GM23338 (cell line): ENCODE measurements at regions not wholly inside any gene's neighbourhood (a gene's known extent, or its start where the extent isn't known, plus 50 kb on each side); places are given as distances from the start of the nearest gene placed in this dataset.

Experiments
- ATAC-seq: fragments of 200-7000 bp; cut with Tn5 transposase; 3 replicates; pipeline ENCODE4 v1.9.1; 2020
- DNase-seq: peaks from one replicate; pipeline ENCODE4 v3.0.0-alpha.2; 2015; ENCODE audit warnings: low spot score
- H2AFZ ChIP-seq: fragments of 200-600 bp; sonication (generic); 2 replicates; pipeline ENCODE4 v1.8.0; 2016; ENCODE audit warnings: antibody characterized with exemption, mild to moderate bottlenecking, moderate library complexity
- H3F3A ChIP-seq: fragments of 200-600 bp; sonication (generic); replicated peaks from 2 replicates; pipeline ENCODE4 v1.8.0; 2017; ENCODE audit warnings: antibody characterized with exemption, mixed run types, low read depth
- H3K27ac ChIP-seq: fragments of 200-600 bp; sonication (generic); 2 replicates; pipeline ENCODE4 v1.6.1; 2016; ENCODE audit warnings: low read depth
- H3K27me3 ChIP-seq: fragments of 200-600 bp; sonication (generic); 2 replicates; pipeline ENCODE4 v1.8.0; 2016; ENCODE audit warnings: mild to moderate bottlenecking, mixed run types, moderate library complexity; ENCODE audit not compliant: insufficient read depth
- H3K36me3 ChIP-seq: fragments of 200-600 bp; sonication (generic); 2 replicates; pipeline ENCODE4 v1.8.0; 2016; ENCODE audit warnings: mild to moderate bottlenecking; ENCODE audit not compliant: insufficient read depth
- H3K4me1 ChIP-seq: fragments of 200-600 bp; sonication (generic); 2 replicates; pipeline ENCODE4 v1.8.0; 2016; ENCODE audit warnings: mild to moderate bottlenecking, moderate library complexity; ENCODE audit not compliant: insufficient read depth
- H3K4me2 ChIP-seq: fragments of 200-600 bp; sonication (generic); 2 replicates; pipeline ENCODE4 v1.7.1; 2017; ENCODE audit warnings: mixed run types
- H3K4me3 ChIP-seq: fragments of 200-600 bp; sonication (generic); 2 replicates; pipeline ENCODE4 v1.6.1; 2016; ENCODE audit warnings: mixed run types
- H3K79me2 ChIP-seq: fragments of 200-600 bp; sonication (generic); replicated peaks from 2 replicates; pipeline ENCODE4 v1.8.0; 2017; ENCODE audit warnings: mild to moderate bottlenecking; ENCODE audit not compliant: insufficient read depth
- H3K9me2 ChIP-seq: fragments of 200-600 bp; sonication (generic); 2 replicates; pipeline ENCODE4 v1.8.0; 2017; ENCODE audit not compliant: insufficient read depth
- H4K20me1 ChIP-seq: fragments of 200-600 bp; sonication (generic); replicated peaks from 2 replicates; pipeline ENCODE4 v1.8.0; 2017; ENCODE audit warnings: mild to moderate bottlenecking; ENCODE audit not compliant: insufficient read depth
- H3K27ac Mint-ChIP-seq: 2 replicates; pipeline ENCODE4 v1.8.0; 2020; ENCODE audit warnings: inconsistent platforms, mild to moderate bottlenecking, moderate library complexity, mixed read lengths
- H3K27me3 Mint-ChIP-seq: 3 replicates; pipeline ENCODE4 v1.8.0; 2022; ENCODE audit warnings: low read depth, mild to moderate bottlenecking, moderate library complexity, mixed read lengths, inconsistent platforms; ENCODE audit not compliant: insufficient read depth, poor library complexity
- H3K36me3 Mint-ChIP-seq: 3 replicates; pipeline ENCODE4 v1.8.0; 2021; ENCODE audit warnings: low read depth, mild to moderate bottlenecking, inconsistent platforms, moderate library complexity, mixed read lengths
- H3K4me1 Mint-ChIP-seq: 3 replicates; pipeline ENCODE4 v1.8.0; 2020; ENCODE audit warnings: mild to moderate bottlenecking, inconsistent platforms, mixed read lengths
- H3K4me3 Mint-ChIP-seq: 3 replicates; pipeline ENCODE4 v1.8.0; 2021; ENCODE audit warnings: moderate library complexity, mild to moderate bottlenecking, inconsistent platforms, mixed read lengths
- H3K9me3 Mint-ChIP-seq: 3 replicates; pipeline ENCODE4 v1.8.0; 2020; ENCODE audit warnings: moderate library complexity, mild to moderate bottlenecking, inconsistent platforms, mixed read lengths
- CREB1 ChIP-seq: fragments of 250-450 bp; sonication (Bioruptor Pico); IDR thresholded peaks from 2 replicates; pipeline ENCODE4 v1.5.0; 2020; ENCODE audit warnings: low read depth, mild to moderate bottlenecking, moderate library complexity
- CTCF ChIP-seq, 2 experiments: fragments of 200-600 bp in 1 of 2; sonication (generic) in 1 of 2; conservative IDR thresholded peaks; 2 replicates each; pipeline versions ENCODE4 v1.5.1 to v1.6.1; 2016 to 2017; ENCODE audit warnings: antibody characterized with exemption in 2 of 2, low read depth in 2 of 2, mild to moderate bottlenecking in 2 of 2, moderate library complexity in 1 of 2
- ETS1 ChIP-seq: IDR thresholded peaks from 2 replicates; pipeline ENCODE4 v1.6.1; 2016; ENCODE audit warnings: antibody characterized with exemption
- EZH2 ChIP-seq: fragments of 200-600 bp; sonication (generic); IDR thresholded peaks from one replicate; pipeline ENCODE4 v1.8.0; 2017; ENCODE audit warnings: antibody characterized with exemption, mild to moderate bottlenecking, low read depth; ENCODE audit not compliant: unreplicated experiment
- EZH2phosphoT487 ChIP-seq: fragments of 200-600 bp; sonication (generic); IDR thresholded peaks from one replicate; pipeline ENCODE4 v1.8.1; 2018; ENCODE audit warnings: antibody characterized with exemption; ENCODE audit not compliant: unreplicated experiment
- JUNB ChIP-seq: IDR thresholded peaks from one replicate; pipeline ENCODE4 v1.6.1; 2016; ENCODE audit warnings: antibody characterized with exemption; ENCODE audit not compliant: unreplicated experiment
- NANOG ChIP-seq: IDR thresholded peaks from 2 replicates; pipeline ENCODE4 v1.6.1; 2016; ENCODE audit warnings: antibody characterized with exemption, borderline replicate concordance
- POLR2AphosphoS5 ChIP-seq: IDR thresholded peaks from 2 replicates; pipeline ENCODE4 v1.6.1; 2016; ENCODE audit warnings: antibody characterized with exemption, low read depth
- REST ChIP-seq: IDR thresholded peaks from one replicate; pipeline ENCODE4 v1.6.1; 2018; ENCODE audit warnings: antibody characterized with exemption; ENCODE audit not compliant: unreplicated experiment
- STAT1 ChIP-seq: IDR thresholded peaks from one replicate; pipeline ENCODE4 v1.6.1; 2016; ENCODE audit warnings: antibody characterized with exemption; ENCODE audit not compliant: unreplicated experiment
- ZNF114 ChIP-seq: fragments of 250-450 bp; sonication (Bioruptor Pico); IDR thresholded peaks from 2 replicates; pipeline ENCODE4 v1.5.0; 2020; ENCODE audit warnings: mild to moderate bottlenecking, moderate library complexity
- ZNF331 ChIP-seq: fragments of 250-450 bp; sonication (Bioruptor Pico); IDR thresholded peaks from 2 replicates; pipeline ENCODE4 v1.5.0; 2020; ENCODE audit warnings: low read depth, mild to moderate bottlenecking, moderate library complexity
- ZNF462 ChIP-seq: fragments of 250-450 bp; sonication (Bioruptor Pico); IDR thresholded peaks from 2 replicates; pipeline ENCODE4 v1.5.0; 2020; ENCODE audit warnings: mild to moderate bottlenecking, moderate library complexity

- Mint-ChIP-seq H3K27me3 (no peaks in the 10 kb centered on the region), H3K36me3 (no peaks in the 10 kb centered on the region; the same call in 2 of the 3 replicates), H3K4me3 (no peak overlapping the region), H3K4me1 (no peaks in the 10 kb centered on the region), H3K9me3 (peaks cover 6% of the 10 kb centered on the region; the same call in 2 of the 3 replicates), H3K27ac (no peak overlapping the region; the same call in 1 of the 2 replicates)
- Histone ChIP-seq H3K79me2 (no peaks in the 10 kb centered on the region), H2AFZ (0 out of 2 replicates have a peak overlapping the region, but pooled peaks have one; percentile 44), H3K4me2 (no peak overlapping the region), H3K9me2 (no peaks in the 10 kb centered on the region), H3K36me3 (no peaks in the 10 kb centered on the region), H3K27me3 (no peaks in the 10 kb centered on the region), H3K4me3 (no peak overlapping the region), H3K4me1 (no peaks in the 10 kb centered on the region), H4K20me1 (no peaks in the 10 kb centered on the region), H3K27ac (no peak overlapping the region), H3F3A (no peaks in the 10 kb centered on the region)
- no peak for DNase-seq
- no peak for ATAC-seq
- TF ChIP-seq CREB1: no peak
- no peak for TF ChIP-seq POLR2AphosphoS5
- TF ChIP-seq ZNF331 (CRISPR knock-in tag): no peak
- no peak for TF ChIP-seq REST
- TF ChIP-seq ZNF462: no peak
- no peak for TF ChIP-seq ETS1
- TF ChIP-seq CTCF (conservative IDR thresholded peaks at IDR 0.05; ENCODE audit: low read depth in 2 of 2): no peak
- no peak for TF ChIP-seq STAT1
- no peak for TF ChIP-seq ZNF114
- no peak for TF ChIP-seq NANOG
- TF ChIP-seq JUNB: no peak
- no peak for TF ChIP-seq EZH2
- no peak for TF ChIP-seq EZH2phosphoT487
Observed at GRCh38 chr14:62557416-62557815, 487.8 kb downstream of the KCNH5 start.
